ENCODE measurements at regions not wholly inside any gene's neighbourhood (a gene's known extent, or its start where the extent isn't known, plus 50 kb on each side); places are given as distances from the start of the nearest gene placed in this dataset.

DNA sequence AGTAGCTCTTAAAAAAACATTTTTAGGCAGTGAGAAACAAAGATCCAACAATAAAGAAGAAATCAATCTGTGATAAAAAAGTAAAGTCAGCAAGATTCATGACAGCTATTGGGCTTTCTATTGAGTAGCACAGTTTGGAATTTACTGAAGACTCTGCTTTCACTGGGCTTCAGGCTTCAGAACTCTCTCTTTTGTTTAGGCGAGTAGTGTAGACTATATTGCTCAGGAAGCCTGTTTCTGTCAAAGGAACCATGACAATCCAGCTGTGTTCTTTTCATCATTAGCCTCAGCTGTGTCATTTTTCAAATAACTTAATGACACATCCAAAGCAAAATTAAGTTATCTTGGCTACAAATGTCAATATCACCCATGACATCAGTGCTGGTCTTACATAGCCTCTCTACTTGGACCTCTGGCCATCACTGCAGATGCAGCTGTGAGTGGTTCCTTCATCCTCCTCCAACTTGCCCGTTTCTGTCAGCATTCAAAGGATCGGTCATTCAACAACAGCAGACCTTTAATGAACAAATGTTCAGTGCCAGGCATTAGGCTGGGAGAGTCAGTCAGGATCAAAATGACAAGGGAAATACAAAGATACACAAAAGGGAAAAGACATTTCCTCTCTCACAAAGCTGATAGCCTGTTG, 332.8 kb upstream of the MTNR1B start:
- WGBS, 2 donors, result 65 to 73% methylated on average over 3 of the region's 3 CpGs
- DNase-seq, result no peak
- TF ChIP-seq, protein P1, sequence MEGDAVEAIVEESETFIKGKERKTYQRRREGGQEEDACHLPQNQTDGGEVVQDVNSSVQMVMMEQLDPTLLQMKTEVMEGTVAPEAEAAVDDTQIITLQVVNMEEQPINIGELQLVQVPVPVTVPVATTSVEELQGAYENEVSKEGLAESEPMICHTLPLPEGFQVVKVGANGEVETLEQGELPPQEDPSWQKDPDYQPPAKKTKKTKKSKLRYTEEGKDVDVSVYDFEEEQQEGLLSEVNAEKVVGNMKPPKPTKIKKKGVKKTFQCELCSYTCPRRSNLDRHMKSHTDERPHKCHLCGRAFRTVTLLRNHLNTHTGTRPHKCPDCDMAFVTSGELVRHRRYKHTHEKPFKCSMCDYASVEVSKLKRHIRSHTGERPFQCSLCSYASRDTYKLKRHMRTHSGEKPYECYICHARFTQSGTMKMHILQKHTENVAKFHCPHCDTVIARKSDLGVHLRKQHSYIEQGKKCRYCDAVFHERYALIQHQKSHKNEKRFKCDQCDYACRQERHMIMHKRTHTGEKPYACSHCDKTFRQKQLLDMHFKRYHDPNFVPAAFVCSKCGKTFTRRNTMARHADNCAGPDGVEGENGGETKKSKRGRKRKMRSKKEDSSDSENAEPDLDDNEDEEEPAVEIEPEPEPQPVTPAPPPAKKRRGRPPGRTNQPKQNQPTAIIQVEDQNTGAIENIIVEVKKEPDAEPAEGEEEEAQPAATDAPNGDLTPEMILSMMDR (IDR thresholded peaks at IDR 0.05; ENCODE audit: control extremely low read depth, extremely low read depth), result no peak

DNA sequence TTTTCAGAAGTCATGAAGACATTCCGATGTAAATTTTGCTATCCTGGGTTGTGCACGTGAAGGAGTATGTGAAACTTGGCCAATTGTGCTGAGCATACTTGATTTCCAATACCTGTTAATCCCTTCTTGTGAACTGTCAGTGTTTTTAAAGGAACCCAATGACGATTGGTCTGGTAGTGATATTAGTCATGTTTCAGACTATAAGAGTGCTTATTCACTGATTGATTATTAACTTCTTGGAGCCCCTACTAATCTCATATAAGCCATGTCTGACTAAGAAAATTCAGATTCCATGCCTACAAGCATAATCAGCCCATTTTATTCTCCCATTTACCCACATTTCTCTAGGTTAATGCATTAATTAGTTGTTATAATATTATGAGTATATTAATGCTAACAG, 330.8 kb upstream of the MTNR1B start:
- TF ChIP-seq, protein P1 (IDR thresholded peaks at IDR 0.05; ENCODE audit: control extremely low read depth, extremely low read depth), result no peak
- no peak overlapping the region for H3K9ac ChIP-seq (ENCODE audit: insufficient read depth in 1 of 2, low read length in 2 of 2)

More for the DNA sequence above, 332.8 kb upstream of the MTNR1B start:
- peaks cover 0 to 2% (median 0%) of the 10 kb centered on the region in 4 donors for H3K36me3 ChIP-seq (ENCODE audit: control insufficient read depth in 4 of 4, insufficient read depth in 4 of 4, low read length in 4 of 4)
- ATAC-seq (ENCODE audit: insufficient read depth, low FRiP score), result no peak
- peaks cover 0 to 19% (median 2%) of the 10 kb centered on the region in 5 donors for H3K4me1 ChIP-seq (ENCODE audit: control insufficient read depth in 5 of 5, insufficient read depth in 5 of 5, low read length in 5 of 5)
- no peak overlapping the region for H3K27ac ChIP-seq (ENCODE audit: low read depth in 1 of 2, low read length in 1 of 2)
- H3K4me3 ChIP-seq, result no peak overlapping the region
- H3K9me3 ChIP-seq (ENCODE audit: control insufficient read depth in 4 of 4, insufficient read depth in 3 of 4, low read length in 3 of 4), result no peaks in the 10 kb centered on the region
- no peak overlapping the region for H3K9ac ChIP-seq (ENCODE audit: insufficient read depth in 1 of 2, low read length in 2 of 2)
- H3K27me3 ChIP-seq (ENCODE audit: control insufficient read depth in 3 of 3, insufficient read depth in 3 of 3, low read length in 2 of 3), result no peaks in the 10 kb centered on the region

DNA sequence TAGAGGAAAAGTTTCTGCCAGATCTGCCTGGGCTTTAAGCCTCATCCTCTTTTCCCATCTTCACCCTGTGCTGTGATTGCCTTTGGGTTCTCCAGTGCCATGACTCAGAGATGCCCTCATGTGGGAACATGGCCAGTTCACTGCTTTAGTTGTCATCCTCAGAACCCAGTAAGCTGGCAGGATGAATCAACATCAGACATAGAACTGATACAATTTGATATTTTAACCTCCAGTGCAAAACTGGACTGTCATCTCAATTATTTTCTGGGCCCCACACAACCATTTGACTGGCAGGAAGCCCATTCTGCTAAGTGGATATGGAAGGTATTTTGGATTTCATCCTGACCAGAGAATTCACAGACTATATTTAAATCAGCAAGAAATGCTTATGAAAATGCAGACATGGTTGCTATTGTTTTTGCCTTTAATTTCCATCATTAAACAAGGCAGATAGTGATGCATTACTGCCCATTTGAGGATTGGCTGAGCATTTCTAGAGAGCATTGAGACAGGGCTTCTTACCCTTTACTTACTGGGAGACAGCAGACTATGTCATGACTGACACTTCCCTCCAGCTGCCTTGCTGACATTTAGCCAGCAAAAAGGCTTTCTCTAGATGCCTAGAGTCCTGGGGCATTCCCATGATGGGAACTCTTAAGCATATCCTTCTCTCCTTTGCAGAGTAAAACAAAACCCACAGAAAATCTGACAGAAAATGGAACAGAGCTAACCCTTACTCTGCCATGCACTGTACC, 327.1 kb upstream of the MTNR1B start:
- no peaks in the 10 kb centered on the region for H3K9me3 ChIP-seq (ENCODE audit: control insufficient read depth in 4 of 4, insufficient read depth in 3 of 4, low read length in 3 of 4)
- peaks cover 0 to 2% (median 0%) of the 10 kb centered on the region in 4 donors for H3K36me3 ChIP-seq (ENCODE audit: control insufficient read depth in 4 of 4, insufficient read depth in 4 of 4, low read length in 4 of 4)
- DNase-seq (peak; percentile 41 to 58 (median 55)), ATAC-seq (ENCODE audit: insufficient read depth, low FRiP score) (no peak)
- H3K4me3 ChIP-seq, result no peak overlapping the region
- H3K9ac ChIP-seq (ENCODE audit: insufficient read depth in 1 of 2, low read length in 2 of 2), result no peak overlapping the region
- no peak overlapping the region for H3K27ac ChIP-seq (ENCODE audit: low read depth in 1 of 2, low read length in 1 of 2)
- no peaks in the 10 kb centered on the region for H3K27me3 ChIP-seq (ENCODE audit: control insufficient read depth in 3 of 3, insufficient read depth in 3 of 3, low read length in 2 of 3)
- TF ChIP-seq, protein P1 (IDR thresholded peaks at IDR 0.05; ENCODE audit: control extremely low read depth, extremely low read depth), result no peak
- peaks cover 0 to 33% (median 9%) of the 10 kb centered on the region in 5 donors for H3K4me1 ChIP-seq (ENCODE audit: control insufficient read depth in 5 of 5, insufficient read depth in 5 of 5, low read length in 5 of 5)

More for the DNA sequence above, 330.8 kb upstream of the MTNR1B start:
- peaks cover 0 to 12% (median 4%) of the 10 kb centered on the region in 5 donors for H3K4me1 ChIP-seq (ENCODE audit: control insufficient read depth in 5 of 5, insufficient read depth in 5 of 5, low read length in 5 of 5)
- H3K36me3 ChIP-seq (ENCODE audit: control insufficient read depth in 4 of 4, insufficient read depth in 4 of 4, low read length in 4 of 4), result peaks cover 0 to 2% (median 0%) of the 10 kb centered on the region in 4 donors
- DNase-seq, result no peak
- no peaks in the 10 kb centered on the region for H3K27me3 ChIP-seq (ENCODE audit: control insufficient read depth in 3 of 3, insufficient read depth in 3 of 3, low read length in 2 of 3)
- no peak overlapping the region for H3K4me3 ChIP-seq
- WGBS, 2 donors, result 86 to 90% methylated on average over 3 of the region's 3 CpGs
- ATAC-seq (ENCODE audit: insufficient read depth, low FRiP score), result no peak
- H3K27ac ChIP-seq (ENCODE audit: low read depth in 1 of 2, low read length in 1 of 2), result no peak overlapping the region
- no peaks in the 10 kb centered on the region for H3K9me3 ChIP-seq (ENCODE audit: control insufficient read depth in 4 of 4, insufficient read depth in 3 of 4, low read length in 3 of 4)

Measured in lung (tissue), 11 donors.